ENCODE measurements at regions not wholly inside any gene's neighbourhood (a gene's known extent, or its start where the extent isn't known, plus 50 kb on each side); places are given as distances from the start of the nearest gene placed in this dataset.

- TF ChIP-seq EZH2phosphoT487 (IDR thresholded peaks at IDR 0.05; ENCODE audit: low read depth) = no peak
- TF ChIP-seq CTCF (IDR thresholded peaks at IDR 0.05; ENCODE audit: low read depth, low read length) = no peak
Observed at GRCh38 chr11:111443032-111443431, 64.0 kb upstream of the POU2AF1 start.

Measured in OCI-LY3 (cell line).